Activated CD4-positive, alpha-beta T cell treated with anti-CD3 and anti-CD28 coated beads, Interleukin-2, amount 50 U/mL, for 24 hours (primary cell): ENCODE measurements at regions not wholly inside any gene's neighbourhood (a gene's known extent, or its start where the extent isn't known, plus 50 kb on each side); places are given as distances from the start of the nearest gene placed in this dataset.

ENCODE experiments used
- DNase-seq, 2 donors: peaks; one replicate each; pipeline ENCODE4 v3.0.0-alpha.2; 2020; ENCODE audit warnings: low read depth in 1 of 2, low spot score in 1 of 2

DNA sequence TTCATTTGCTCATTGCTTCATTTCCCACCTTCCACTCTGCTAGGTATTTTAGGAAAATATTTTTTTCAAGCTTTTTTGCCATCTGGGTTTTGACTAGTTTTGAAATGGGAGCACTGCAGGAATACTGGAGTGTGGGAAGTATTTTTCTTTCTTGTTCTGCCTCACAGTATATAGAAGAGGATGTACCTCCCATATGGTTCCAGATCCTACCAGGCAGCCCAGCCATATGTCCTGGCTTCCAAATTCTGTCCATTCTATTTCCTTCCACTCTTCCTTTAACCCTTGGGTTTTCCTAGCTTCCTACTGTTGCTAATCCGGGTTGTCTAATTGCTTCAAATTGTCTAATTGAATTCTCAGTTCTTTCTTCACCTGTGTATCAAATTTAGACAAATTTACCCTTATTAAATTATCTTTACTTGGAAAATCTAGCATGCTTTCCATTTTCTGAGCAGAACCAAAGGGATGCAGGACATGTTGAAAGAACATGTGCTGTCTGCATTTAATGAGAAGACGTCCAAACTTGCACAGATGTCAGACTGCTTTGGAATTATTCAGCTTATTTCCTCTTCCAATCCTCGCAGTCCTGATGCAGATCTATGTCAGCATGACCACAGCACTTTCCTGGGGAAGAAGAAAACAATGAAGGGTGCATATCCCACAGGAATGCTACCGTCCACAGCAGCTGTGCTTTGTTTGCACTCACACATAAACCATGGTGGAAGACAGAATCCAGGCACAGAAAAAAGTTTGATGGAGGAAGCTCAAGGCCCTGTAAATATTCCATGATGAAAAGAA, 1273.9 kb upstream of the MAP3K7 start:
- DNase-seq: no peak

DNA sequence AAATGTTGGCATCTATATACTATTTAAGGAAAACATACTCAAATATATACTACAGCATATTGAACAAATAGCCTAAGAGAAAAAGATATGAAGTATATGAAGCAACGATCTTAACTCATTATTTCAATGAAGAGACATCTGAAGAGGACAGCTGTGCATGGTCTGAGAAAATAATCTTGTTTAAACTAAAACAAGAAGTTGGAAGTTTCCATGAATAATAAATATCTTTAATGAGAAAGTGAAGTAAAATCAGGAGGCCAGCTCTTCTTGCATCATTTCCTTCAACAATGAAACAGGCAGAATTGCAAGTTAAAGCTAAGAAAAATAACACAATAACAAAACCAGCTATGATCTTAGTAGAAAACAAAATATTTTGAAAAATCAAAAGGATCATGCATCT, 1265.4 kb upstream of the MAP3K7 start:
- no peak for DNase-seq

DNA sequence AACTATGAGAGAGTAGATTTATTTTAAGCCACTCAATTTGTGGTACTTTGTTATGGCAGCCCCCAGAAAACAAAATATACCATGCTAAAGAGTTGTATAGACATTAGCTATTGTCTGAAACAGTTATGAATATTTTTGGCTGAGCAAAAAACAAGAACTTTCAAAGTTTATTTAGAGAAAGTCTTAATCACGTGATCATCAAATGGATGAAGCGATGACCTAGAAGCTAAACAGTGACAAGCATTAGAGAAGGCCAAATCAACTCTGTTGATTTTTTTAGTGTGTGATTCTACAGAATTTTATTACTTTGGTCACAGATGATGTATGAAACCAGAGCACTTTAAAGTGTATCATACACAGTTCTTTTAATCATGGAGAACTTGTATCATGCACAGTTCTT, 1247.9 kb upstream of the MAP3K7 start:
- DNase-seq: no peak

DNA sequence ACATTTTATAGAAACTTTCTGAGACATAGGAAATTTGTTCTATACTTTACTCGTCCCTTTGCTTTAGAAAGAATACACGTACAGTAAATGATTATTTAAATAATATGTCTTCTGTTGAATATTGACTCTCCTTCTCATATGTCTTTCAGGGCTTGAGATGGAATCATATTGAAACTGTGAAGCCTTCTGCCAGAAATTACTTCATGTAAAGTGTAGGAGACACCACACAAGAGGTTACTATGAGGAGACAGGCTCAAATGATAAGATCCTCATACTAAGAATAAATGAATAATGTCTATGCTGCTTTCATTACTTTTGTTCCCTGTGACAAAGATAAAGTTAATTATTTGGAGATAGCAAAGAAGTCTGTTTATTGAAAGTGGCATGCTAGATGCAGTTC, 1240.3 kb upstream of the MAP3K7 start:
- DNase-seq: no peak

DNA sequence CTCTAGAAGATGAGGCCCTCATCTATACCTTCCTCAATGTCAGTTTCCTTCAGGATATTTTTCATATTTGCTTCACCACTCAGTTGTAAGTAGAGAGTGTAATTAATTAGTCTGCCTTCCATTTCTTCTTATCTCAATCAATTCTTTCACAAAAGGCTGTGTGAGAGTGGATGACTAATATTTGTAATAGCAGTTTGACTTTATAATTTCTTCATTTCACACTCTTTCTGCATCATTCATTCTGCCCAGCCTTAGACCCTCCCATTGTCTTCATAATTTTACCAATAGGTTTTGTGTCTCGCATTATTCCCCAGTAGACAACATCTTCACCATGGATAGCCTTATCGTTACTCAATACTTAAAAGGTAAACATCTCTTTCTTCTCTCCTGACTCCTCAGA, 1239.3 kb upstream of the MAP3K7 start:
- DNase-seq: no peak

DNA sequence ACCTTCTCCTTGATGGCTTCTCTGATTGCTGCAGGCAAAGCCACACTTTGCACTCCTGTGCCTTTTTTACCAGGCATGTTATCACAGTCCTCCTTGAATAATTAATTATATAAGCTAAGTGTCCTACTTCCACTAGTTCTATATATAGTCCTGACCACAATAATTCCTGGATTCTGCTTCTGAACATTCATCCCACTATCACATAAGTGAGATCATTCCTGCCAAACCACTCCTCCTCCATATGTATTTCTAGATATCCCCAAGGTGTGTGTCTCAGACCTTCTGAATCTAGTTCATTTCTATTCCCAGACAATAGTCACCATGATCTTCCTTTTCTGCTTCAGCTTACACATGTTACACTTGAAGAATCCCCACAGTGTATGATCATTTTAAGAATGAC, 1237.5 kb upstream of the MAP3K7 start:
- DNase-seq: no peak

DNA sequence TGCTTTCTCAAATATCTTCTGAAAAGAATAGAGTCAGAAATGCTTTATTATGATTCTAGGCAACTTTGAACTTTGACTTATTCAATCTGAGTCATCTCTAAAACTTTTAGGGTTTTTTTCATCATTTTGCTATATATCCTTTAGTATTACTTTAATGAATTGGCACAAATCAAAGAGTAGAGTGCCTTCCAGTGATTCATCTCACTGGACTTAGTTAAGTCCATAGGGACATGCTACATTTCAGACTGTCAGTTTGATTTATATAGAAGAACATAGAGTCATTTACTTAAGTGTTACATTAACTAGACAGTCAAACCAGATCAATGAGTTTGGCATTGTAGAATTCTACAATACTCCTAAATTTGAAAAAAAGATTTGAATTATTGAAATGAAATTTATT, 1235.7 kb upstream of the MAP3K7 start:
- no peak for DNase-seq

DNA sequence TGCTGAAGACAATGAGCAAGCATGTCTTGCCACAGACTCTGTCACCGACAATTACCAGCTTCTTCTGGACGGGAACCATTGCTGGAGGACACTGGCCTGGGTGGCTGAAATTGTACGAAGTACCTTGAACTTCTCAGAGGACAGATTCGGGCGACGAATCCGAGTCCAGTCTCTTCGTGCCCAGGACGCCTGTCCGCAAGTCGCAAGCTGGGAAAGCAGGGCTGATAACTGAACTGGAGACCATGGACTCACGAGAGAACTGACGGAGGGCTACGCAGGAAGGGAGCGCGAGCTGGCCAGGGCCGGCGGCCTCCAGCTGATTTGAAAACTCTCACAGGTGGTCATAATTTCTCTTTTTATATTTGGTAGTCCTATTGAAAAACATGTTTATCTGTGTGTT, 1229.5 kb upstream of the MAP3K7 start:
- no peak for DNase-seq

DNA sequence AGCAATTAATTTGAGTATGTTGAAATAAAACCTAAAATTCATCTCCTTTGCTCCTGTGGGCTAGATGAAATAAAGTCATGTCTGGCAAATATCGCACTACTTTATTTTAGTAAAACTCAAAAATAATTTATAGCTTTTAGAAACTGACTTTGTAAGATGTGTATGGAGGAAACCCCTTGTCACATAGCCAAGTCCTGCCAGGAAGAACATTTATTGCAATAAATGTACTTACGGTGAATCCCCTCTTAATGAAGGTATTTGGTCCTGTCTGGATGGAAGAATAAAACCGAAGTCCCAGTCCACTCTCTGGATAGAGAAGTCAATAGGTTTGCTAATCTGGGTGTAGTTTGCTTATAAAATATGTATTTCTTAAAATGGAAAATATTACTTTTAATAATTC, 1226.8 kb upstream of the MAP3K7 start:
- no peak for DNase-seq

DNA sequence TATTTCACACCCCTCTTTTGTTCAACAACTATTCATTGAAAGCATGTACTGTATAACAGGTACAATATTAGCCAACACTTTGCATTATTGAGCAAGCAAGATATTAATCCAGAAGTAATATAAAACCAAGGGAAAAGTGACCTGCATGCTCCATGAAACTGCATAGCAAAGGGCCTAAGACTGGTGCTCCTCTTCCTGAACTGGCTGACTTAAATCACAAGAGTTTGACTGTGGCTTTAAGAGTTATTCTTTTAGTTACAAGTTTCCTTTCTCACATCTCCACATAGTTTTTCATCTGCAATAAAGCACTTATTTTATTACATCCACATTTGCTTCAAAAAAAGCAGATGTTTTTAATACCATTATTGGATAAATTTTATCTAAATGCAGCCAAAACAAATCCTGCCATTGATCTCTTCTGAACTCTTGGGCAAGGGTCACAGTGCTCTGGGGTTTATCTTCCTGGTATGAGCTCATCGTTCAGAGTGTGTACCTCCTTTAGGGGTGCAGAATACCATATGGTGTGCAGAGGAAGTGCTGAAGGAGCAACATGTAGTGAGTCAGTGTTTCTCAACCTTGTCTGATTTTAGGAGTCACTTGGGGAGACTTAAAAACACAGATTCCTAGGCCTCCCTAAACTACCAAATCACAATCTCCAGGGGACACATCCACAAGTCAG, 1225.9 kb upstream of the MAP3K7 start:
- DNase-seq: no peak

DNA sequence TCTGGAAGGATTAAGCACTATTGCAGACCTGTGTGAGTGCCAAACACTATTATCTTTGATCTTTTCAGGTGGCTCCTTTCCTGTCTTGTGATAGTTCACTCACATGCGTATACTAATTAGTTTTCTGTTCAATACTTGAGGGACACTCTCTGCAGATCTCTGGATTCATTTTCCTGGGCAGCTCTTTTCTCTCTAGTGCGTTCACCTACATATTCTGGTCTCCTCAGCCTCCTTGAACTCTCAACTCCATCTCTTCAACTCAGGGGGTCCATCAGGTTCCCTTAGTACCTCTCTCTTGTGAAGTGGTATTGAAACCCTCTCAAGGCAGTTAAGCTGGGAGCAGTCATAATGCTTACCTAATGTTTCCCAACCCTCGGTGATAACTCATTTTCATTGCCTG, 1218.1 kb upstream of the MAP3K7 start:
- DNase-seq: no peak

DNA sequence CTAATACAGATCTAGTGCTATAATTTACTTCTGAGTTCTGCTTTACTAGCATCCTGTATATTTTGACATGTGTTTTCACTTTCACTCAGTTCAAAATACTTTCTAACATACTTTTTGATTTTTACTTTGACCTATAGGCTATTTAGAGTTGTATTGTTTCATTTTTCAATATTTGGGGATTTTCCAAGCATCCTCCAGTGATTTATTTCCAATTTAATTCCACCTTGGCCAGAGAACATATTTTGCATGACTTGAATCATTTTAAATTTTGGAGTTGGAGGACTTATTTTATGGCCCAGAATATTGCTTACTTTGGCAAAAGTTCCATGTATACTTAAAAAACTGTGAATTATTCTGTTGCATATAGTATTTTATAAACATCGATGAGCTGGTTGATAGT, 1215.6 kb upstream of the MAP3K7 start:
- DNase-seq: no peak

DNA sequence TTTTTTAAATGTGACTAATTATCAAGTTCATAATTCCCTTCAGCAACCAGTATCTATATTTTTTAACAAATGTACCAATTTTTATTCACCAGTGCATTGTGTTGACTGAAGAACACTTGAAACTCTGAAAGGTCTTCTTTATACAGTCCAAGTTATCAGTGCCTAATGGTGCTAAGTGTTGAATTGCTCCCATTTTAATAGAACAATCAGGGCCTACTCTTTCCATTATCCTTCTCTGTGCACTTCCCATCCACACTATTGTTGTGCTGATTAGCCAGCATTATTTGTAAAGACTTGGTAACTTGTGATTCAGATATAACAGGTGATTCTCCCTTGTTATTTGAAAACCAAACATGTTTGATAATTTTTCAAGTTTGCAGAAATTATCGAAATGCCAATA, 1209.7 kb upstream of the MAP3K7 start:
- no peak for DNase-seq

DNA sequence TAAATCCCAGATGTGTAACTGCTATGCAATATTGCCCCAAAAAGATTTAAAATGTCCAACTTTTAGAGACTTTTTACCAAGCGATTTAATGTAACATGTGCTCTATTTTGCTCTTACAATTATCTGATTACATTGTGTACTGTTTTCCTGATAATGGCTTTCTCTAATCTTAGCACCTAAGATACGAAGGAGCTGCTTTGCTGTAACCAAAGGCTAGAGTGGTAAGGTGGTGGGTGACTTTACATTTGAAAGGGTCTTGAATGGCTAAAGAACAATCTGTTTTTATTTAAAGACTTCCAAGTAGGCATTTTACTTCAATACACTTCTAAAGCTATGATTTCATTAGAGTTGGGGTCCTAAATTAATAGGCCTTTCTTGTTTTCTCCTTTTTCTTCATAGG, 1201.6 kb upstream of the MAP3K7 start:
- no peak for DNase-seq

DNA sequence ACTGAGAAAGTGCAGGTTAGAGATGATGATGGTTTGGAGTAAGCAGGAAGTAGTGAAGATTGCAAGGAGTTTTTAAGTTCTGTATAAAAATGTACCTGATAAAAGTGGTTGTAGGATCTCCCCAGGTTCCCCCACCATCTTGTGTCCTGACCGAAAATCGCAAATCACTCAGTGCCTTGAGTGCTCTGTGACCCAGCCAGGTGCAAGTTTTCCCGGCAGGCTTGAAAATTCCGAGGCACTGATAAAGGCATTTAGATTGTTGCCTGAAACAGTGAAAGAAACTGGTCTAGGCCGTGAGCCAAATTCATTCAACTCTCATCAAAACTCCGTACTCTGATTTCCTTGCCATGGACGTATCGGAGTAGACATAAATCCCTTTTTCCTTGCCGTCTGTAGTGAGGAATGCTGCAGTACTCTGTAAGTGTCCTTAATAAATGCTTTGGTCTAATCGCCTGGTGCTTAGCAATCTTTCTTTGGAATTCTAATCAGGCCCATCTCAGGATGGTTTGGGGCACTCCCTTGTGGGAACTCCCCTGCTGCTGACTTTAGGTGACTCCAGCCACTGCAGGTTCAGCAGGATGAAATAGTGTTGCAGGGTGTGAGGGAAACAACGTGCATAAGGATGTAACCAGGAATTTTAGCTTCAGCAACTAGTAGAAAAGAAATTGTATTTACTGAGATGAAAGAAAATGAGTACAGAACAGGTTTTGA, 1199.8 kb upstream of the MAP3K7 start:
- no peak for DNase-seq

DNA sequence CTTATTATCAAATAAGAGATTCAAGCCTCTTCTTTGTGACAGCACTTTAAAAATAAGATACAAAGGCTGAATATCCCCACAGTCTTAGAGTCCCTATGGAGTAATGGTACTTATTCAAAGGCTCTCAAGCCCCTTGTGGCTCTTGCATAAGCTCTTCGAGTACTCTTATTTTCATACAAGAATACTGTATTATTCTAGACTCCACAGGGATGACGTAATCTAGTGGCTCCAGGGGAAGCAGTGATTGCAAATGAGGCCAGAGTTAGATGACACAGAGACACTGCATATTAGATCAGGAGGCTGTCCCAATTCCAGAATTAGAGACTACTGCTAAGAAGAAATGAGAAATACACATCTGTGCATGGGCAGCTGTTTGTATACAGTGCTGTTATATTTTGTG, 1195.9 kb upstream of the MAP3K7 start:
- DNase-seq: no peak

DNA sequence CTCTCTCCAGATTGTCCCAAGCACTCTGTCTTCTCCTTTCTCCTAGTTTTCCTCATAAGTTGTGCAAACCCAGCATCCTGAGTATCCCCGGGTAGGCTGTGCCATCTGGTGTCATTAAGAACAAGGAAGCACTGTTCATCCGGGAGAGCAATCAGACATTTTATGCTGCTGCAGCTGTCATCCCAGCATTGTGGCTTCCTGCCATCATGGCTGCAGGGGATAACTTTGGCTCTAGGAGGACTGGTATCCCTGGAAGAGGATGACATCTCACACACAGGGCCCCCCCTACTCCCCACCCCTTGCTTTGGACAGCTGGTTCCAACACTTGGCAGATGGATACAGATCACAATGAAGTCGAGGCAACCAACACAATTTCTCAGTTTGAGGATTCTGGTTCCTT, 1195.1 kb upstream of the MAP3K7 start:
- DNase-seq: no peak

DNA sequence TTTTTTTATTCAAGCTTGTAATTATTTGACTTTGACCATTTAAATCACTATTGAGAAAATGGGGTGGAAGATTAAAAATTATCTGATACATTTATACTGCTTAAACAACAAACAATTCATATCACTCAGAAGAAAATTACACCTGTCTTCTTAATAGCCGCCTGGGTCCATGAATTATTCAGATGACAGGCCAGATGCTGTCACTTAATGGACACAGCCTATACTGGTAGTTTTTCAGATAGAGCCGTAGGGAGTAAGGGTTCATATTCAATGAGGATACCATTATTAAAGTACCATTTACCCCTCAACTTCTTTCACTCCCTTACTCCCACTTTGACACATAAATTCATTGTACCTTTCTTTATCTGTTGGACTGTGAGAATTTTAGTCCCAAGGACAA, 1193.4 kb upstream of the MAP3K7 start:
- no peak for DNase-seq

DNA sequence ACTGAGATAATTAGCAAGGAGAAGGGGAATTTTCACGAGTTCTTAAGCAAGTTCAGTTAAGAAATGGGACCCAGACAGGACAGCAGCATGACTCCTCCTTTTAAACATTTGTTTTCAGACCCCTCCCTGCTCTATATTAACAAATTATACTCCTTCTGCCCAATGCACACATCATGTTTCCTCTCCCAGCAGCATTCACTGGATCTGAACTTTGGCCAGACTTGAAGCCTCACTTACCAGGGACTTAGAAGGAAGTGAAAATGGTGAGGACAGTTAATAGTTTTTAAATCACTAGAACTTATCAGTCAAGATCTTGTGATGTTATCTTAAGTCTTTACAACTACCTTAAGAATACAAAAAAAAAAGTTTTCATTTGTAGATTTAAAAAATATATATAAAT, 1174.7 kb upstream of the MAP3K7 start:
- no peak for DNase-seq

DNA sequence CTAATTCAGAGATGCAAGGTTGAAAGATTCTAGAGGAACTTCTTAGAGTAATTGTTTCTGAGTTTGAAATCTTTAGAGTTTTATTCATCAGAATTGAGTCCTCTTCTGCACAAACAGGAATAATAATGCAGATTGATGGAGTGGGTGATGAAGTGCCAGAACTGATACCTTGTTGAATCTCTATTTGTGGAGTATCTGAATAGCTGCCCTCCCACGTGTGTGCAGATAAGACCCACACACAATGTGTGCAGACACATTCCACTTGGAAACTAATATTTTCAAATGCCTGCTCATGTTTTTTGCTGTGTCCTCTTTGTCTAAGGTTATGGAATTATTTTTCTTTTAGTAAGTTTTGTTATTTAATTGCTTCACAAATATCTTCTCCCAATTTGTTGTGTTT, 1167.8 kb upstream of the MAP3K7 start:
- DNase-seq: no peak

DNA sequence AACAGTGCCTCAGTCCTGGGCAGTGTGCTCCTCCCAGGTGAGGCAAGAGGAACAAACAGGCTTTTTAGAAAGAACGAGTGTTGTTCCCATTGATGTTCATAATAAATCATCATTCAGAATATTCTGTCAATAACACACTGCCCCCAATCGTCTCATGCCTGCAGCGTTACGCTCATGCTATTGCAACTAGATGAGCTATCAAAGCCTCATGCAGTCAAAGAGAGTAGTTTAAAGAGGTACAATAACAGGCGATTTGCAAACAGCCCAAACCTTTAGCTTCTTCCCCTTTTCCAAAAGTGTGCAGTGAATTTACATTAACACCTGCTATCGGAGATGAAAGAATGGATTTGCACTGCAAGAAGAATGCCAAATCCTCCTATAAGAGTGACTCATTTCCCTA, 1164.7 kb upstream of the MAP3K7 start:
- no peak for DNase-seq

DNA sequence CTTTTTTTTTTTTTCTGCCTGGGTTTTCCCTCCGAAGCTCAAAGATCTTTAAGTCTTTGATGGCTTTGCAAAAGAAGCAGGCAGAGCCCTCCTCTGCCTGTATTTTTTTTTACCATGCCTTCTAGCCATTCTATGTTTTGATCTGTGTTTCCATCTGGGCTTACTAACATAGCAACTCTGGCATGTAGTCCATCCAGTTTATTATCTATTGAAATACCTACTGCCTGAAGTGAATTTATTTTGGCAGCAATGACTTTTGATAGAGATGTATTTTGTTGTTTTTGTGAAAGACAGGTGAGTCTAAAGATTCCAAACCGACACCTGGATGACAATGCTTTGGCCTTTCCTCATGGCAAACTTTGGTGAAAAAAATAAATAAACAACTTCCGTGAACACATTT, 1157.7 kb upstream of the MAP3K7 start:
- DNase-seq: no peak
